Mesothelial cell of epicardium (in vitro differentiated cells): ENCODE measurements at regions not wholly inside any gene's neighbourhood (a gene's known extent, or its start where the extent isn't known, plus 50 kb on each side); places are given as distances from the start of the nearest gene placed in this dataset.

Experiments
- DNase-seq, 2 experiments: peaks; one replicate each; pipeline ENCODE4 v3.0.0; 2021; ENCODE audit warnings: low spot score in 2 of 2; ENCODE audit not compliant: unreplicated experiment in 2 of 2
- H3K27ac Mint-ChIP-seq: 2 replicates; pipeline ENCODE4 v1.8.0; 2021; ENCODE audit warnings: mixed read lengths
- H3K27me3 Mint-ChIP-seq: 2 replicates; pipeline ENCODE4 v1.8.0; 2021; ENCODE audit warnings: low read depth, mixed read lengths
- H3K36me3 Mint-ChIP-seq: 2 replicates; pipeline ENCODE4 v1.8.0; 2021; ENCODE audit warnings: mixed read lengths
- H3K4me1 Mint-ChIP-seq: 2 replicates; pipeline ENCODE4 v1.8.0; 2021; ENCODE audit warnings: mixed read lengths
- H3K4me3 Mint-ChIP-seq: 2 replicates; pipeline ENCODE4 v1.8.0; 2021; ENCODE audit warnings: mild to moderate bottlenecking, moderate library complexity, mixed read lengths
- H3K9me3 Mint-ChIP-seq: 2 replicates; pipeline ENCODE4 v1.8.0; 2021; ENCODE audit warnings: mixed read lengths
- TF ChIP-seq, protein P1 (sequence below): fragments of 200-600 bp; sonication (generic); IDR thresholded peaks from one replicate; pipeline ENCODE4 v1.5.0; 2021; ENCODE audit warnings: antibody characterized with exemption; ENCODE audit not compliant: unreplicated experiment

GRCh38 chr3:82033186-82033585 lies 271.7 kb upstream of the GBE1 start:
- no peaks in the 10 kb centered on the region for H3K4me1 Mint-ChIP-seq
- DNase-seq: no peak
- H3K27ac Mint-ChIP-seq: no peak overlapping the region
- TF ChIP-seq, protein P1, sequence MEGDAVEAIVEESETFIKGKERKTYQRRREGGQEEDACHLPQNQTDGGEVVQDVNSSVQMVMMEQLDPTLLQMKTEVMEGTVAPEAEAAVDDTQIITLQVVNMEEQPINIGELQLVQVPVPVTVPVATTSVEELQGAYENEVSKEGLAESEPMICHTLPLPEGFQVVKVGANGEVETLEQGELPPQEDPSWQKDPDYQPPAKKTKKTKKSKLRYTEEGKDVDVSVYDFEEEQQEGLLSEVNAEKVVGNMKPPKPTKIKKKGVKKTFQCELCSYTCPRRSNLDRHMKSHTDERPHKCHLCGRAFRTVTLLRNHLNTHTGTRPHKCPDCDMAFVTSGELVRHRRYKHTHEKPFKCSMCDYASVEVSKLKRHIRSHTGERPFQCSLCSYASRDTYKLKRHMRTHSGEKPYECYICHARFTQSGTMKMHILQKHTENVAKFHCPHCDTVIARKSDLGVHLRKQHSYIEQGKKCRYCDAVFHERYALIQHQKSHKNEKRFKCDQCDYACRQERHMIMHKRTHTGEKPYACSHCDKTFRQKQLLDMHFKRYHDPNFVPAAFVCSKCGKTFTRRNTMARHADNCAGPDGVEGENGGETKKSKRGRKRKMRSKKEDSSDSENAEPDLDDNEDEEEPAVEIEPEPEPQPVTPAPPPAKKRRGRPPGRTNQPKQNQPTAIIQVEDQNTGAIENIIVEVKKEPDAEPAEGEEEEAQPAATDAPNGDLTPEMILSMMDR: no peak
- H3K36me3 Mint-ChIP-seq: no peaks in the 10 kb centered on the region
- H3K27me3 Mint-ChIP-seq: no peaks in the 10 kb centered on the region
- H3K4me3 Mint-ChIP-seq: no peak overlapping the region
- no peaks in the 10 kb centered on the region for H3K9me3 Mint-ChIP-seq

GRCh38 chr3:82031596-82031995 lies 270.2 kb upstream of the GBE1 start:
- DNase-seq: no peak
- Mint-ChIP-seq H3K9me3 (no peaks in the 10 kb centered on the region), H3K4me3 (no peak overlapping the region), H3K4me1 (no peaks in the 10 kb centered on the region), H3K27me3 (no peaks in the 10 kb centered on the region), H3K27ac (no peak overlapping the region), H3K36me3 (no peaks in the 10 kb centered on the region)
- TF ChIP-seq, protein P1: no peak

DNA sequence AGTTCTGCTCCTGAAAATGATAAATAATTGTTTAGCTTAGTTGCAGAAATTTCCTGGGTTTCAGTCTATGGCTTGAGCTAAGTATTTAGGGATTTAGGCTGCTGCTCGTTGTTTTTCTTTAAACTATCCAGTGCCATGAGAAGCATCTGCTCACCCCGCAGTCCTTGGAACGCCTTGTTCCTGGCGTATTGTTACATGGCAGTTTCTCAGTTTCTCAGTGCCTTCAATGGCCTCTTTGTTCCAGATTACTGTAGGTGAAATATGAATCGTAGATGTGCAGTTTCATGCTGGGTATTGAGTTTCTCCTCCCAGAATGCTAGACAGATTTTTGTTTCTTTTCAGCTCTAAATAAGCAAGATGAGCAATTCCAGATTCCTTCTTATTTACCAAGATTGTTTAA lies 269.5 kb upstream of the GBE1 start:
- H3K4me1 Mint-ChIP-seq: no peaks in the 10 kb centered on the region
- no peak overlapping the region for H3K27ac Mint-ChIP-seq
- H3K4me3 Mint-ChIP-seq: no peak overlapping the region
- DNase-seq: no peak
- H3K36me3 Mint-ChIP-seq: no peaks in the 10 kb centered on the region
- TF ChIP-seq, protein P1: no peak
- H3K9me3 Mint-ChIP-seq: peaks cover 4% of the 10 kb centered on the region
- no peaks in the 10 kb centered on the region for H3K27me3 Mint-ChIP-seq

GRCh38 chr3:82022836-82023235 lies 261.4 kb upstream of the GBE1 start:
- Mint-ChIP-seq H3K27me3 (no peaks in the 10 kb centered on the region), H3K36me3 (peaks cover 7% of the 10 kb centered on the region), H3K4me1 (peaks cover 13% of the 10 kb centered on the region), H3K9me3 (peaks cover 16% of the 10 kb centered on the region), H3K4me3 (no peak overlapping the region), H3K27ac (no peak overlapping the region)
- TF ChIP-seq, protein P1: no peak
- no peak for DNase-seq

DNA sequence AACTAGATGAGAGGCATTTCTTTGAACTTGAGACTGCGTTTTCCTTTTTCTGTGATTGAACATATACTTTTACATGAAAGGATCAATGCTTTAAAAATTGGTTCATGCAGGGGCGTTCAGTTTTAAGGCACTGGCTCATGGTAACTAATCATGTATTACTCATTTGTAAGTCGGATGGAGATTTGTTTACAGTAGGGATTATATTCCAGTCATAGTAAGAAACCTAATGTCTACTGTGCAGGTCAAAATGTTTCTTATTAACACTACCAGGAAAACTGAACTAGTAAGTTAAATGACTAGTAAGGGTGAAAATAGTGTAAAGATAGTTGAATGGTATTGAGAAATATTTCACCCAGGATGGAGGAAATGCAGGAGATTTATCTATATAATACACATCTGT lies 258.8 kb upstream of the GBE1 start:
- no peak overlapping the region for H3K27ac Mint-ChIP-seq
- TF ChIP-seq, protein P1: no peak
- H3K27me3 Mint-ChIP-seq: no peaks in the 10 kb centered on the region
- H3K4me1 Mint-ChIP-seq: peaks cover 10% of the 10 kb centered on the region
- H3K9me3 Mint-ChIP-seq: peaks cover 25% of the 10 kb centered on the region
- H3K36me3 Mint-ChIP-seq: peaks cover 7% of the 10 kb centered on the region
- no peak for DNase-seq
- H3K4me3 Mint-ChIP-seq: no peak overlapping the region

DNA sequence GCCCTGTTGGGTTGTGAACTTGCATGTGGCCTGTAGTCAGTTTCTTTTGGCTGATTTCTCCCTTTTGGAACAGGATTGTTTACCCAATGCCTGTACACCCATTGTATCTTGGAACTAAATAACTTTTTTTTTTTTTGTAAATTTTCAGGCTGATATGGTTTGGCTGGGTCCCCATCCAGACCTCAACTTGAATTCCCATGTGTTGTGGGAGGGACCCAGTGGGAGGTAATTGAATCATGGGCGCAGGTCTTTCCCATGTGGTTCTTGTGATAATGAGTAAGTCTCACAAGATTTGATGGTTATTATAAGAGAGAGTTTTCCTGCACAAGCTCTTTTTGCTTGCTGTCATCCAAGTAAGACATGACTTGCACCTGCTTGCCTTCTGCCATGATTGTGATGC lies 253.8 kb upstream of the GBE1 start:
- Mint-ChIP-seq H3K27me3 (no peaks in the 10 kb centered on the region), H3K27ac (no peak overlapping the region), H3K9me3 (peaks cover 36% of the 10 kb centered on the region), H3K36me3 (peaks cover 7% of the 10 kb centered on the region), H3K4me3 (no peak overlapping the region), H3K4me1 (peaks cover 5% of the 10 kb centered on the region)
- TF ChIP-seq, protein P1: no peak
- DNase-seq: no peak
